Hepatocyte (in vitro differentiated cells): ENCODE measurements at regions not wholly inside any gene's neighbourhood (a gene's known extent, or its start where the extent isn't known, plus 50 kb on each side); places are given as distances from the start of the nearest gene placed in this dataset.

Source experiments
- EZH2 ChIP-seq: fragments of 200-600 bp; sonication (generic); IDR thresholded peaks from 2 replicates; pipeline ENCODE4 v1.6.1; 2016; ENCODE audit warnings: antibody characterized with exemption, mild to moderate bottlenecking, borderline replicate concordance
- EZH2phosphoT487 ChIP-seq: fragments of 200-600 bp; sonication (generic); IDR thresholded peaks from one replicate; pipeline ENCODE4 v1.6.1; 2018; ENCODE audit warnings: antibody characterized with exemption, mild to moderate bottlenecking, low read depth, moderate library complexity; ENCODE audit not compliant: unreplicated experiment, severe bottlenecking
- TF ChIP-seq, protein P1 (sequence below): fragments of 200-600 bp; sonication (generic); IDR thresholded peaks from 2 replicates; pipeline ENCODE4 v1.5.1; 2016; ENCODE audit warnings: antibody characterized with exemption, mild to moderate bottlenecking; ENCODE audit not compliant: poor library complexity

DNA sequence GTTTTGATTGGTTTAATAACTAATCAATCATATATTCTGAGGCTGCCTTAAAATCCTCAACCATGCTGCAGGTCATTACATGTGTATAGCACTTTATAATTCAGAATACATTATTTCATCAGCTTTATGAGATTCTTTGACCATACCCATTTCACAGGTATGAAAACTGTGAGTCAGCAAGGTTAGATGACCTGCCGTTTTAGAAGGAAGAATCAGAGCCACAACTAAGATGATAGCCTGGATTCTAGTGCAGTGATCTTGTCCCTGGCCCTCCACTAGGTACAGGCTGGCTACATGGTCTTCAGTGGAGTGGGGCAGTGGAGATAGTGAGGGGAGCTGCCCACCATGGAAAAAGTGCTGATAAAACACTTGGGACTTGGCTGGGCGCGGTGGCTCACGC, 154.4 kb upstream of the MAX start:
- TF ChIP-seq, protein P1, sequence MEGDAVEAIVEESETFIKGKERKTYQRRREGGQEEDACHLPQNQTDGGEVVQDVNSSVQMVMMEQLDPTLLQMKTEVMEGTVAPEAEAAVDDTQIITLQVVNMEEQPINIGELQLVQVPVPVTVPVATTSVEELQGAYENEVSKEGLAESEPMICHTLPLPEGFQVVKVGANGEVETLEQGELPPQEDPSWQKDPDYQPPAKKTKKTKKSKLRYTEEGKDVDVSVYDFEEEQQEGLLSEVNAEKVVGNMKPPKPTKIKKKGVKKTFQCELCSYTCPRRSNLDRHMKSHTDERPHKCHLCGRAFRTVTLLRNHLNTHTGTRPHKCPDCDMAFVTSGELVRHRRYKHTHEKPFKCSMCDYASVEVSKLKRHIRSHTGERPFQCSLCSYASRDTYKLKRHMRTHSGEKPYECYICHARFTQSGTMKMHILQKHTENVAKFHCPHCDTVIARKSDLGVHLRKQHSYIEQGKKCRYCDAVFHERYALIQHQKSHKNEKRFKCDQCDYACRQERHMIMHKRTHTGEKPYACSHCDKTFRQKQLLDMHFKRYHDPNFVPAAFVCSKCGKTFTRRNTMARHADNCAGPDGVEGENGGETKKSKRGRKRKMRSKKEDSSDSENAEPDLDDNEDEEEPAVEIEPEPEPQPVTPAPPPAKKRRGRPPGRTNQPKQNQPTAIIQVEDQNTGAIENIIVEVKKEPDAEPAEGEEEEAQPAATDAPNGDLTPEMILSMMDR = no peak
- TF ChIP-seq EZH2 = no peak
- TF ChIP-seq EZH2phosphoT487 = no peak
